Smooth muscle cell (in vitro differentiated cells): ENCODE measurements at regions not wholly inside any gene's neighbourhood (a gene's known extent, or its start where the extent isn't known, plus 50 kb on each side); places are given as distances from the start of the nearest gene placed in this dataset.

ENCODE experiments used
- DNase-seq: peaks from one replicate; lab custom pipeline; 2025; ENCODE audit not compliant: unreplicated experiment; lab: John Stamatoyannopoulos, UW
- H2AFZ ChIP-seq: fragments of 200-600 bp; sonication (generic); 2 replicates; pipeline ENCODE4 v1.6.0; 2016; ENCODE audit warnings: antibody characterized with exemption, low read depth, mild to moderate bottlenecking
- H3F3A ChIP-seq: fragments of 200-600 bp; sonication (generic); 2 replicates; pipeline ENCODE4 v1.6.0; 2017; ENCODE audit warnings: antibody characterized with exemption, low read depth
- H3K27ac ChIP-seq: fragments of 200-600 bp; sonication (generic); 2 replicates; pipeline ENCODE4 v1.5.1; 2016; ENCODE audit warnings: low read depth, mild to moderate bottlenecking
- H3K27me3 ChIP-seq: fragments of 200-600 bp; sonication (generic); 2 replicates; pipeline ENCODE4 v1.6.1; 2016; ENCODE audit warnings: low read depth, mild to moderate bottlenecking
- H3K36me3 ChIP-seq: fragments of 200-600 bp; sonication (generic); 2 replicates; pipeline ENCODE4 v1.5.1; 2016; ENCODE audit warnings: low read depth
- H3K4me1 ChIP-seq: fragments of 200-600 bp; sonication (generic); 2 replicates; pipeline ENCODE4 v1.5.1; 2016; ENCODE audit warnings: low read depth
- H3K4me2 ChIP-seq: fragments of 200-600 bp; sonication (generic); 2 replicates; pipeline ENCODE4 v1.6.0; 2016; ENCODE audit warnings: mild to moderate bottlenecking
- H3K4me3 ChIP-seq: fragments of 200-600 bp; sonication (generic); 2 replicates; pipeline ENCODE4 v1.5.1; 2016; ENCODE audit warnings: mild to moderate bottlenecking
- H3K79me2 ChIP-seq: fragments of 200-600 bp; sonication (generic); 2 replicates; pipeline ENCODE4 v1.6.0; 2016; ENCODE audit warnings: low read depth, mild to moderate bottlenecking
- H3K9ac ChIP-seq: fragments of 200-600 bp; sonication (generic); 2 replicates; pipeline ENCODE4 v1.6.0; 2016; ENCODE audit warnings: low read depth
- H3K9me3 ChIP-seq: fragments of 200-600 bp; sonication (generic); replicated peaks from 2 replicates; pipeline ENCODE4 v1.5.1; 2016; ENCODE audit warnings: low read depth
- H4K20me1 ChIP-seq: fragments of 200-600 bp; sonication (generic); 2 replicates; pipeline ENCODE4 v1.6.0; 2016; ENCODE audit warnings: low read depth
- CTCF ChIP-seq: fragments of 200-600 bp; sonication (generic); IDR thresholded peaks from 2 replicates; pipeline ENCODE4 v1.5.1; 2017; ENCODE audit warnings: borderline replicate concordance, mild to moderate bottlenecking, antibody characterized with exemption; ENCODE audit not compliant: insufficient read depth, poor library complexity, severe bottlenecking
- WGBS: methylation state at CpG from one replicate; pipeline ENCODE4 v1.1.7; 2016; ENCODE audit warnings: low lambda C conversion rate; 5-methylcytosine and 5-hydroxymethylcytosine counted together

DNA sequence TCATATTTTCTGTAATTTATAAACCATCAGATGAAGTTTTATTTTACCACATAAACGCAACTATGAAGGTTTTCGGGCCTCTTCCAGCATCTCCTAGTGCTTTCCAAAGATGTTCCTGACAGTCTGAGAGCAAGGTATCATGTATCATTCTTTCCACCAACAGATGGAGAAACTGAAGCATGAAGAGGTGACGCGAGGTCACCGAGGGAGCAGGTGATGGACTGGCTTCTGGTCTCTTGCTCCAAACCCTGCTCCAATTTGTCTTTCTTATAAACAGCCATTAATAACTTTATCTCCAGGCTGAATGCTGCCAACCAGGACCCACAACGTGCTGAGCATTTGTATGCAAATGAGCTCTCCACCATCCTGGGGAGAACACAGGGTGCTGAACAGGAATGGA lies 86.3 kb upstream of the MAML3 start:
- no peak for TF ChIP-seq CTCF
- Histone ChIP-seq H3K4me2 (no peak overlapping the region), H3K36me3 (no peaks in the 10 kb centered on the region), H3K4me3 (no peak overlapping the region), H4K20me1 (no peaks in the 10 kb centered on the region), H3K27me3 (no peaks in the 10 kb centered on the region), H3K9me3 (no peaks in the 10 kb centered on the region), H3K79me2 (no peaks in the 10 kb centered on the region), H3K27ac (no peak overlapping the region), H3K9ac (no peak overlapping the region), H3K4me1 (peaks cover 45% of the 10 kb centered on the region), H2AFZ (no peak overlapping the region), H3F3A (peaks cover 7% of the 10 kb centered on the region)
- WGBS = 86% methylated on average over 6 of the region's 6 CpGs
- no peak for DNase-seq

GRCh38 chr4:140239311-140239710 lies 85.3 kb upstream of the MAML3 start:
- Histone ChIP-seq H3K9me3 (no peaks in the 10 kb centered on the region), H3K36me3 (no peaks in the 10 kb centered on the region), H2AFZ (no peak overlapping the region), H3K9ac (no peak overlapping the region), H3K4me2 (no peak overlapping the region), H3F3A (peaks cover 7% of the 10 kb centered on the region), H3K27me3 (no peaks in the 10 kb centered on the region), H3K4me3 (no peak overlapping the region), H3K79me2 (no peaks in the 10 kb centered on the region), H3K27ac (no peak overlapping the region), H3K4me1 (peaks cover 45% of the 10 kb centered on the region), H4K20me1 (no peaks in the 10 kb centered on the region)
- 94% methylated on average over 7 of the region's 7 CpGs for whole genome bisulfite sequencing
- no peak for TF ChIP-seq CTCF
- no peak for DNase-seq

DNA sequence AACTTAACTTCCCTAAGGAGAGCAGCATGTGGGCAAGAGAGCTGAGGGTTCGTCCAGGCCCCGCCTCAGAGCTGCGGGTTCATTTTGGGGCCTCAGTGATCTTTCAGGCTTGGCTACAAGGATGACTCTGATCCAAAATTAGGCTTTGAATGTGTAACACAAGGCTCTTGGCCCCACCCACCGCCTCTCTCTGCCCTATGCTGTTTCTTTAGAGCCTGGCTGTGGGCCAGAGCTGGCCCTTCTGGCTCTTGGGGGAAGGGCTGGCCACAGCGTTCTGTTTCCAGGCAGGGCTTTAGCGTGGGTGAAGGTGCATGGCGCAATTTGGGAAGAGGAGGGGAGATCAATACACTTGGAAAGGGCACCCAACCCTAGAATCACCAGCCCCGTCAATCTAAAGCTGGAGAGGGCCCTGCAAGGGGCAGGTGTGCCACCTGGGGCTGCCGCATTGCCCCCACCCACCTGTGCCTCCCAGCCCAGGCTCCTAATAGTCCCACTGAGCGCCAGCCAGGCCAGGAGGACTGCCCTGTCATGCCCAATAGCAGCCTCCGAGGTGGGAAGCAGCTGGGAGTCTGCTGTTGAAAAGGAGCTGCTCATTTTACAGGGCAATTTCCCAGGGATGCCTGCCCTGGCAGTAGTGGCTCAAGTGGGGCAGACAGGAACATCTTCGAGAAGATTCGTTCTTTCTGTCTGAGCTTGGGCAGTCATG lies 84.5 kb upstream of the MAML3 start:
- DNase-seq = peak; percentile 17
- H2AFZ ChIP-seq = peak overlapping the region; percentile 34
- peak overlapping the region; percentile 80 for H3K4me2 ChIP-seq
- peaks cover 45% of the 10 kb centered on the region for H3K4me1 ChIP-seq
- no peaks in the 10 kb centered on the region for H3K79me2 ChIP-seq
- H3K9me3 ChIP-seq = no peaks in the 10 kb centered on the region
- no peaks in the 10 kb centered on the region for H4K20me1 ChIP-seq
- no peaks in the 10 kb centered on the region for H3K27me3 ChIP-seq
- H3F3A ChIP-seq = peaks cover 7% of the 10 kb centered on the region
- no peak overlapping the region for H3K4me3 ChIP-seq
- no peak overlapping the region for H3K9ac ChIP-seq
- H3K27ac ChIP-seq = peak overlapping the region; percentile 49
- no peaks in the 10 kb centered on the region for H3K36me3 ChIP-seq
- WGBS = 38% methylated on average over 13 of the region's 13 CpGs
- TF ChIP-seq CTCF = no peak
